Activated T-cell treated with anti-CD3 and anti-CD28 coated beads for 48 hours (primary cell): ENCODE measurements at regions not wholly inside any gene's neighbourhood (a gene's known extent, or its start where the extent isn't known, plus 50 kb on each side); places are given as distances from the start of the nearest gene placed in this dataset.
"Not testable (repeated sequence)": the region's sequence is repeated elsewhere in the genome, so short reads cannot be mapped to it uniquely, and the experiment has no call there.

Experiments used
- DNase-seq: peaks from one replicate; pipeline ENCODE4 v3.0.0-alpha.2; 2020; ENCODE audit warnings: low read depth

DNA sequence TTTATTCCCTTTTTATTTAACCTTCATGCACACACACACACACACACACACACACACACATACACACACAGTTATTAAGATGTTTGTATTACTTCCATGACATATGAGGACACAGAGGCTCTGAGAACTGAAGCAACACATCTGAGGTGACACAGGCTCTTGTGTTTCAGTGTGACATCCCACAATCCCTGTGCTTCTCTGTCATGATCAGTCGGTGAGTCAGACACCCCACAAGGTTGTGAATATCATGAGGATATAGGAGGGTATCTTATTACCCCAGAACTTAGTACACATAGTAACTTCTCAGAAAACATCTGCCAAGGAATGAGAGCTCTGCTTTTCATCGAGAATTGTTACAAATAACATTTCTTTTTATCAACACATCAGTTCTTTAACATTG, 459.3 kb downstream of the PLPP3 start:
- no peak for DNase-seq

DNA sequence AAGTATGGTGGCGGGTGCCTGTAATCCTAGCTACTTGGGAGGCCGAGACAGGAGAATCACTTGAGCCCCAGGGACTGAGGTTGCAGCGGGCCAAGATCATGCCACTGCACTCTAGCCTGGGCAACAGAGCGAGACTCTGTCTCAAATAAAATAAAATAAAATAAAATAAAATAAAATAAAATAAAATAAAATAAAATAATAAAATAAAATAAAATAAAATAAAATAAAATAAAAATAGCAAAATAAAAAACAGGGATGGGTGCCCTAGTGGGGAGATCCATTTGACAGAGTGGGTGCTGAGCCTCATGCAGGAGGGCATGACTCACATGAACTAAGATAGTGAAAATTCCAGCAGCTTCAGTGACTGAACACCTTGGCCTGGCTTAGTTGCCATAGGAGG, 460.7 kb downstream of the PLPP3 start:
- not testable (repeated sequence) for DNase-seq

- no peak for DNase-seq
Measured at GRCh38 chr1:56115701-56116100, 463.7 kb downstream of the PLPP3 start.

- DNase-seq, result no peak
Measured at GRCh38 chr1:56113679-56114078, 465.7 kb downstream of the PLPP3 start.

- no peak for DNase-seq
Measured at GRCh38 chr1:56107275-56107638, 472.1 kb downstream of the PLPP3 start.

GRCh38 chr1:56106531-56107274, 472.7 kb downstream of the PLPP3 start:
- no peak for DNase-seq

- no peak for DNase-seq
Measured at GRCh38 chr1:56105397-56105796, 474.0 kb downstream of the PLPP3 start.

DNA sequence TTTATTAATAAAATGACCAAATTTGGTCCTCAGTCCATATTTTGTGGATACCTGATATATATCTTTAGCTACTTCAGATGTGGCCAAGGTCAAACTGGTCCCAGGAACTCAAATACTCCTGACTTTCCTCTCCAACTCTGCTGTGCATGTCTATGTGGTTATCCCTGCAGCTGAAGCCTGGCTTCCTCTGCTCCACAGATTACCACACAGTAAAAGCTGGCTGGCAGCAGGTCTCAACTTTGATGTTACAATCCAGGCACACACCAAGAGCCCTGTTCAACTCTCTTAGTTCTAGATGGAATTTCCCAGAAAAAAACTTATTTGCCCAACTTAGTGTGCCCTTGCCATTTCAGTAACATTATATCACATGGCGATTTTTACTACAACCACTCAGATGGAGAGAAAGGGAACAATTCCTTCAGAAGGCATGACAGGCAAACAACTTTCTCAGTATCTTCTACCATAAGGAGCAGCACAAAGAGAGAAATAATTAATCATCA, 479.5 kb downstream of the PLPP3 start:
- no peak for DNase-seq

- no peak for DNase-seq
Measured at GRCh38 chr1:56098946-56099345, 480.4 kb downstream of the PLPP3 start.

GRCh38 chr1:56097713-56098112, 481.6 kb downstream of the PLPP3 start:
- DNase-seq, result no peak

DNA sequence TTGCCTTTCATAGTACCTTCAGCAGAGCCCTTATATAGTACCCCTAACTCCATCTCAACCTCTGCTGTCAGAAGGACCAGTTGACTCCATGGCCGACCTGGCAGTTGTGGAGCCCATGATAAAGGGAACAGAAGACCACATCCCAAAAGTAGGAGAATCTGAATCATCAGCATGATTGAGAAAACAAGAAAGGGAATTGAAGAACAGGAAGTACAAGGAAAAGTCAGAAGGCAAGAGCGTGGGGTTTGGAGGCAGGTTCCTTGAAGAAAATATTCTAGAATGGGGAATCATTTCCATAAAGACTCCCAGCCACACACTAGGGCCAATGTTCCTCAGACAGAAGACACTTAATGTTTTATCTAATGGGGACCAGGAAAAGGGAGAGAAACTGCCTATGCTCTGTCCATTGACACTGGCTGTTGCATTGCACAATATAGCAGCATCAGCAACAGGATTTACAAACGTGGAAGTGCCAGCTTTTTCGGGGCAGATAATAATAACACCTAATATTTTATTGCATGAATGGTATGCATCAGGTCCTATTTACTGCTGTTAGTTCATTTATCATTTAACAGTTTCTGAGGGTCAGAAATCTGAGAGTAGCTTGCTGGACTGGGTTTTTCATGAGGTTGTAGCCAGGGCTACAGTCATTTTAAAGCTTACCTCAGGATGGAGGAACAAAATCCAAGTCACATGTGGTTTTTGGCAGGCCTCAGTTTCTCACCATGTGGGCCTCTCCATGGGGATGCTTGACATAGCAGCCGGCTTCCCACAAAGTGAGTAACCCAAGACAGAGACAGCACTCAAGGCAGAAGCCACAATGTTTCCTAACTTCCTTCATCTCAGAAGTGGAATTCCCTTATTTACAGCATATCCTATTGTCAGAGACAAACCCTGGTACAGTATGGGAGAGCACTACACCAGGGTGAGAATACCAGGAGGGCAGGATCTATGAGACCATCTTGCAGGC, 483.4 kb downstream of the PLPP3 start:
- DNase-seq, result no peak

DNA sequence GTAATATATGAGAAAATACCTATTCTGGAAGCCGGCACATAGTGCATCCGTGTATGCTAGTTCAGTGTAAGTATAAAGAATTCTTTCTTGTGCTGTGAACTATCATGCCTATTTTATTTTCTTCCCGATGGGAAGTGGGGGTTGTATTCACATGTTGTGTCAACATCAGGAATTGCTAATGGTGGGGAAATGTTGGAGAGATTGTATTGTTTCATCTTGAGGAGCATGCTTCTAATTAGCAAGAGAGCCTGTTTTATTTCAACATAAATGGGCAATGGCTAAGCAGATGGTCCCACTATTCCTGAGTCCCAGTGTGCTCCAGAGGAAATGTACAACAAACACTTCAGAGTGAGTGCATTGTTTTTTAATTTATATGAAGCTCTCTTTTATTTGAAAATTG, 485.2 kb downstream of the PLPP3 start:
- no peak for DNase-seq

DNA sequence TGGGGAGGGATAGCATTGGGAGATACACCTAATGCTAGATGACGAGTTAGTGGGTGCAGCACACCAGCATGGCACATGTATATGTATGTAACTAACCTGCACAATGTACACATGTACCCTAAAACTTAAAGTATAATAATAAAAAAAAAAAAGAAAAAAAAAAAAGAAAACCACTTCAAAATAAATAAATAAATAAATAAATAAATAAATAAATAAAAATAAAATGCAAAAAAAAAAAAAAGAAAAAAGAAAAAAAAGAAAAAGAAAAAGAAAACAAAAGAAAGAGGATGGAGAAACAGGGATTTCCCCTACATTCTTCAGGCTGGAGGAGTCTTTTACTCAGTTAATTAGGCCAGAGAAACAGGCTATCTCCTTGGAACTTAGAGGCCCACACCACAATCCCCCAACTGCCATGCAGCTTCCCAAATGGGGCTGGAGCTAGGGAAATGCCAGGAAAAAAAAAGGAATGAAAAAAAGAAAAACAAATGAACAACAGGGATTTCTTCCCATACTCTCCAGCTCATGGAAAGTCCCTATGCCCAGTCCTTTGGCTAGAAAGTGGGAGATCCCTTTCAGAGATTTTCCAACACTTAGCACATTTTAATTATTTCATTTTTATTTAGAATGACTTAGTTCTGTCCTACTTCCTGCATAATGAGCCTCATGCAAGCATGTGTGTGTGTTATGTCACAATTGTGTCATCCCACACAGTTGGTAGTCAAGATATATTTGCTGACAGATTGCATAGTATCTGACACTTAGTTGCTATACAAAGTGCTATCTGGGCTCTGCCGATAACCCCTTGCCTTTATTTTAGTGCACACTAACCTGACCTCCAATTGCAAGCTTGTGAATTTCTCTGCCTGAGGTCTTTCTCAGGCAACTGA, 486.4 kb downstream of the PLPP3 start:
- DNase-seq, result no peak

- DNase-seq, result not testable (repeated sequence)
Measured at GRCh38 chr1:56089826-56090225, 489.5 kb downstream of the PLPP3 start.

- DNase-seq, result no peak
Measured at GRCh38 chr1:56084246-56084645, 495.1 kb downstream of the PLPP3 start.

- no peak for DNase-seq
Measured at GRCh38 chr1:56081736-56082135, 497.6 kb downstream of the PLPP3 start.

- DNase-seq, result no peak
Measured at GRCh38 chr1:56081173-56081572, 498.2 kb downstream of the PLPP3 start.

- DNase-seq, result no peak
Measured at GRCh38 chr1:56080123-56080522, 499.2 kb downstream of the PLPP3 start.

- no peak for DNase-seq
Measured at GRCh38 chr1:56079391-56079790, 500.0 kb downstream of the PLPP3 start.

GRCh38 chr1:56077206-56077605, 502.2 kb downstream of the PLPP3 start:
- DNase-seq, result no peak

DNA sequence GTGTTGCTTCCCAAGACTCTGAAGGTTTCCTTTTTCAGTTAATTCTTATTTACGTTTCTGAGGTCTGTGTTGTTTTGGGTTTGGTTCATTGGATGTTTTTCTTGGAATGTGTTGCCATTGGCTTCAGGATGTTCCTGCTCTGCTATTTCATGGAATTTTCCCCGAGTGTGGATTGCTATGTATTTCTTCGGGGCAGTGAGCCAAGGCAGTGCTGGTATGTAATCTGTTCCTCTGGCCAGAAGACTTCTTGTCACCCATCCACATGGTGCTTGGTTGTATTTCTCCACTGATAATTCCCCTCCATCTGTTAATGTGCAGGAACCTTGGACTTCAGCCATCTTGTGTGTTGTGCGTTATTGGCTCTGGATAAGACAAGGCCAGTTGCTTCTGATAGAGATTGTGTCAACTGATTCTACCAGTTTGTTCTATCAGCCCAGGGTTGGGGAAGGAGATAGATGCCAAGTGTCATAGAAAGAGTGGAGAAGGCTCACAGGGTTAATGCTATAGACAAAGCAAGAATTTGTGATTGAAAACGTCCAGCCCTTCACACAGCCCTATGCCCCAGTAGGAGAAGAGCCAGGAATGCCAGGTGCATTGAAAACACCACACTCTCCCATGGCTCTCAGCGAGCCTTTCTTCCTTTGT, 505.2 kb downstream of the PLPP3 start:
- no peak for DNase-seq

DNA sequence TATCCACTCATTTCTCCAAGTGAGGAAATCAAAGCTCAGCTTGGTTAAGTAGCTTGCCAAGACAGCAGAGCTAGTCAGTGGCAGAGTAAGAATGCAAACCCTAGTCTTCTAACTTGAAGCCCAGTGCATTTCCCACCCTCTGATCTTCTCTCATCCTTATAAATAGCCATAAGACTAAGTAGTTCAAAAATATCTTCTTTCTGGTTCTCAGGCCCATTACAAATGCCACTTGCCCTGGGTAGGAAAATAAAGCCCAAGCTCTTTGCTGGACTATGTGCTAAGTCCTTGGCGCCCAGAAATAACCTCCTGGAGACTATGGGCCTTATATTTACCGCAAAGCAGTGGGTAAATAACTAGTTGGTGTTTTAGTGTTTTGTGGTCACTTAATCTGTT, 505.8 kb downstream of the PLPP3 start:
- no peak for DNase-seq
